Testis (tissue), 2 donors: ENCODE measurements at regions not wholly inside any gene's neighbourhood (a gene's known extent, or its start where the extent isn't known, plus 50 kb on each side); places are given as distances from the start of the nearest gene placed in this dataset.

Source experiments
- DNase-seq: peaks from one replicate; pipeline ENCODE4 v3.0.0-alpha.2; 2019
- H3K27ac ChIP-seq, 2 donors: fragments of 200-600 bp; sonication (generic); one replicate each; pipeline ENCODE4 v1.5.1; 2019
- H3K27me3 ChIP-seq: fragments of 200-600 bp; sonication (generic); one replicate; pipeline ENCODE4 v1.5.1; 2019
- H3K36me3 ChIP-seq: fragments of 200-600 bp; sonication (generic); one replicate; pipeline ENCODE4 v1.5.1; 2017; ENCODE audit warnings: low read depth; ENCODE audit errors: missing control alignments
- H3K4me1 ChIP-seq: fragments of 200-600 bp; sonication (generic); one replicate; pipeline ENCODE4 v1.5.1; 2019
- H3K4me3 ChIP-seq, 2 donors: fragments of 200-600 bp; sonication (generic); one replicate each; pipeline ENCODE4 v1.5.1; 2017 to 2019
- H3K9me3 ChIP-seq: fragments of 200-600 bp; sonication (generic); one replicate; pipeline ENCODE4 v1.5.1; 2017
- POLR2A ChIP-seq: fragments of 450-650 bp; IDR thresholded peaks from one replicate; pipeline ENCODE4 v1.6.1; 2017; ENCODE audit warnings: antibody characterized with exemption, mild to moderate bottlenecking, moderate library complexity
- WGBS, 2 donors: methylation state at CpG; one replicate each; pipeline ENCODE4 v1.1.5; 2018; 5-methylcytosine and 5-hydroxymethylcytosine counted together
- intact Hi-C: fragments of 100-400 bp; cut with DNase I; formaldehyde crosslinking; loops from one replicate; pipeline ENCODE4 v1.15.1; 2023; ENCODE audit warnings: low total_unique reads
- TF ChIP-seq, protein P1 (sequence below), 3 experiments: fragments of 450-650 bp in 2 of 3; fragments of 200-600 bp in 1 of 3; sonication (generic) in 1 of 3; IDR thresholded peaks; one replicate each; pipeline ENCODE4 v1.5.1; 2016 to 2019; ENCODE audit warnings: antibody characterized with exemption in 3 of 3, mild to moderate bottlenecking in 2 of 3, moderate library complexity in 1 of 3

DNA sequence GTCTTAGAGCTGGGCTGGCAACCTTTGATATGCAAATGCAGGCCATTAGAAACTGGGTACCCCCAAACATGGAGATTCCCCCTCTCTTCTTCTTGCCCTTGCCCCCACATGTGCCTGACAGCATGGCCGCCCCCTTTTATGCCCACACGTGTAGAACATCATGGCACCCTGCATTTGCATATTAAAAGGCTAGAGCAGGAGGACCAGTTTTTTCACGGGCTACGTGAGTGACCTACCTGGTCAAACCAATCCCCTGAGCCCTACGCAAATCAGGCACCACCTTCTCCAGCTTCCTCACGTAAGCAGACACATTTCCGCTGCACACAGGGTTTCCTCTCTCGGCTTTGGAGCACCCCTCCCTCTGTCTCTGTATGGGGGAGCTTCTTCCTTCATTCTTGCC is 110.9 kb upstream of the COPS8 start:
- no peaks in the 10 kb centered on the region for H3K36me3 ChIP-seq
- no peak for DNase-seq
- TF ChIP-seq POLR2A: no peak
- TF ChIP-seq, protein P1, sequence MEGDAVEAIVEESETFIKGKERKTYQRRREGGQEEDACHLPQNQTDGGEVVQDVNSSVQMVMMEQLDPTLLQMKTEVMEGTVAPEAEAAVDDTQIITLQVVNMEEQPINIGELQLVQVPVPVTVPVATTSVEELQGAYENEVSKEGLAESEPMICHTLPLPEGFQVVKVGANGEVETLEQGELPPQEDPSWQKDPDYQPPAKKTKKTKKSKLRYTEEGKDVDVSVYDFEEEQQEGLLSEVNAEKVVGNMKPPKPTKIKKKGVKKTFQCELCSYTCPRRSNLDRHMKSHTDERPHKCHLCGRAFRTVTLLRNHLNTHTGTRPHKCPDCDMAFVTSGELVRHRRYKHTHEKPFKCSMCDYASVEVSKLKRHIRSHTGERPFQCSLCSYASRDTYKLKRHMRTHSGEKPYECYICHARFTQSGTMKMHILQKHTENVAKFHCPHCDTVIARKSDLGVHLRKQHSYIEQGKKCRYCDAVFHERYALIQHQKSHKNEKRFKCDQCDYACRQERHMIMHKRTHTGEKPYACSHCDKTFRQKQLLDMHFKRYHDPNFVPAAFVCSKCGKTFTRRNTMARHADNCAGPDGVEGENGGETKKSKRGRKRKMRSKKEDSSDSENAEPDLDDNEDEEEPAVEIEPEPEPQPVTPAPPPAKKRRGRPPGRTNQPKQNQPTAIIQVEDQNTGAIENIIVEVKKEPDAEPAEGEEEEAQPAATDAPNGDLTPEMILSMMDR (IDR thresholded peaks at IDR 0.05): no peak
- no peak overlapping the region for H3K27ac ChIP-seq
- intact Hi-C loops: no loop called here
- no peaks in the 10 kb centered on the region for H3K27me3 ChIP-seq
- no peak overlapping the region for H3K4me3 ChIP-seq
- H3K9me3 ChIP-seq: no peaks in the 10 kb centered on the region
- H3K4me1 ChIP-seq: no peaks in the 10 kb centered on the region
- WGBS, 2 donors: 94 to 95% methylated on average over 8 of the region's 8 CpGs

DNA sequence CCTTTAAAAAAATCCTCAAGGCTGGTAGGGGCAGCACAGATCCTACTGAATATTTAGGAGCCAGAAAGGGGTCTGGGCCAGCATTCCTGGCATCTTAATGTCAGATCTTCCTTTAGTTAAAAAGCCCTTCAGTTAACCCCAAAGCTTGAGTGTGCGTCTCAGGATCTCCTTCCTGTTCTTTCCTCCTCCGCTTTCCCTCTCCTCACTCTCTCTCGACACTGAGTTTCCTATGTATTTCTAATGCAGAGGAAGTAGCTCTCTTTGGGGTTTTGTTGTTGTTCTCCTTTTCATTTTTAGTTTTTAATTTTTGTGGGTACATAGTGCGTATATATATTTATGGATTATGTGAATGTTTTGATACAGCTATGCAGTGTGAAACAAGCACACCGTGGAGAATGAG is 109.9 kb upstream of the COPS8 start:
- no peaks in the 10 kb centered on the region for H3K9me3 ChIP-seq
- H3K4me3 ChIP-seq: no peak overlapping the region
- H3K36me3 ChIP-seq: no peaks in the 10 kb centered on the region
- intact Hi-C loops: no loop called here
- H3K27ac ChIP-seq: no peak overlapping the region
- DNase-seq: no peak
- no peaks in the 10 kb centered on the region for H3K4me1 ChIP-seq
- WGBS, 2 donors: 84 to 91% methylated on average over 5 of the region's 5 CpGs
- H3K27me3 ChIP-seq: no peaks in the 10 kb centered on the region
- TF ChIP-seq, protein P1 (IDR thresholded peaks at IDR 0.05): no peak
- TF ChIP-seq POLR2A: no peak

DNA sequence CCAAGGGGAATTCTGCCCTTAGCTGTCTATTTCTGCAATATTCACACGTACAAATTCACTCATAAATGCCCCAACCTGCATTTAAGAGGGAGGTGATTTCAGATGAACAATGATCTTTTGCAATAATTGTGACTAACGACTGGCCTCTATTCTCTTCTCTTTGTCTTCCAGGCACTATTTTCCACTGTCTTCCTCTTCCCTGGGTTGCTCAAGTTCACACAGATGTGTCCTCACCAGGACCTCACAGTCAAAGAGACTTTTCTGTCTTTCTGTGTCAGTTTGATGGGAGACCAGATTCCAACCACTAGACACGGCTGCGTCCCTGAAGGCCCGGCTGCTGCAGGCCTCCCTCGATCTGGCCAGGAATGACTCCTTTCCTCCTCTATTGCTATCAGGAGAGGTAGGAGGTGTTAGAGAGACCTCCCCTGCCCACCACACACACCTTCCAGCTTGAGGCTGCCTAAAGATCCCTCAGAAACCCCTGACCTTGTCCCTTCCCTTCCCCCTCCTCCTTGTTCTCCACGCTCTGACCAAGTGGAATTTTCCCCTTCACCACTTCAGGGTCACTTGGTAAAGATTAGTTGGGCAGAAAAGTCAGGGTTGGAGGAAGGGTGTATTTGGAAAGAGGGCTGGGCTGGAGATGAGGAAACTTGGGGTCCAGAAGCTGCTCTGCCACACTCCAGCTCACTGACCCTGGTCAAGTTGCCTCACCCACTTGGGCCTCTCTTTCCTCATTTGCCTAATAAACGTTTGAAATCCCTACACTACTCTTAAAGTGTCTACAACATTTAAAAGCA is 109.2 kb upstream of the COPS8 start:
- TF ChIP-seq POLR2A: no peak
- TF ChIP-seq, protein P1 (IDR thresholded peaks at IDR 0.05): no peak
- WGBS, 2 donors: 81 to 83% methylated on average over 8 of the region's 8 CpGs
- no peaks in the 10 kb centered on the region for H3K4me1 ChIP-seq
- intact Hi-C loops: no loop called here
- no peak overlapping the region for H3K4me3 ChIP-seq
- no peak for DNase-seq
- no peaks in the 10 kb centered on the region for H3K9me3 ChIP-seq
- H3K27ac ChIP-seq: no peak overlapping the region
- no peaks in the 10 kb centered on the region for H3K36me3 ChIP-seq
- H3K27me3 ChIP-seq: no peaks in the 10 kb centered on the region

DNA sequence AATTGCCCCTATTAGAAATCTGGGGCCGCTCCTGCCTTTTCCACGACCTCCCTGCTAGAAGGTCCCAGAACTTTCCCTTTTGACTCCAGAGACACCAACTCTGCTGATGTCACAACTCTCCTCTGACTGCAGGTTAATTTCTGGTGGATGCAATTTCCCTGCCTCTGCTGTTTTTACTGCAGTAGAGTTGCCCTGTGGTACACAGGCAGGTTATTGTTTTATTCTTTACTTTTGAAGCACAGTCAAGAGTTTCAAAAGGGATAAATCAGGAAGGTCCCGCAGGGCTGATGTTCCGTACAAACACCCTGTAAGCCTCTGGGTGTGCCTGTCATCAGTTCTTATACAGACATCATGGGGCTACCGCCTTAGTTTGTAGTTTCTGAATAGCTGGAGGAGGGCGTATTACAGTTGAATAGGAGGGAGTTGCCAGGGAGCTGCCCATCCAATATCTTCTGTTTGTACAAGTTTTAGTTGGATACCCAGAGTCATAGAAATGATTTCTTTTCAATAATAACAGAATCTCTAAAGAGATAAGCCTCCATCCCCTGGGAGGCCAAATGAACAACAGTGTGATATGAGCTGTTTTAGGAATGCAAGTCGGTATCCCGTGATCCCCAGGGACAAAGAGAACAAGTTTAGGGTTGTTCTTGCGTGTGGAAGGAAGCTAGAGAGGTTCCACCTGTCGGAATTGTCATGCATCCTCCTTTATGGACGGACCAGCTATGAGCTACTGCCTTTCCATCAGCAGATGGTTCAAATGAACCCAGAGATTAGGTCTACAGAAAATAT is 108.4 kb upstream of the COPS8 start:
- no peak for DNase-seq
- no peaks in the 10 kb centered on the region for H3K36me3 ChIP-seq
- TF ChIP-seq, protein P1 (IDR thresholded peaks at IDR 0.05): no peak
- TF ChIP-seq POLR2A: no peak
- H3K4me3 ChIP-seq: no peak overlapping the region
- intact Hi-C loops: no loop called here
- WGBS, 2 donors: 76 to 77% methylated on average over 11 of the region's 11 CpGs
- no peaks in the 10 kb centered on the region for H3K9me3 ChIP-seq
- H3K27me3 ChIP-seq: no peaks in the 10 kb centered on the region
- no peak overlapping the region for H3K27ac ChIP-seq
- H3K4me1 ChIP-seq: no peaks in the 10 kb centered on the region
